Heart left ventricle (tissue), 16 donors: ENCODE measurements at regions not wholly inside any gene's neighbourhood (a gene's known extent, or its start where the extent isn't known, plus 50 kb on each side); places are given as distances from the start of the nearest gene placed in this dataset.

Source experiments
- ATAC-seq, 4 donors: fragments of 200-7000 bp; cut with Tn5 transposase; one replicate each; pipeline ENCODE4 v1.9.1; 2020 to 2022; ENCODE audit warnings: moderate library complexity in 4 of 4, mild to moderate bottlenecking in 3 of 4, moderate number of reproducible peaks in 1 of 4
- DNase-seq, 5 donors: peaks; one replicate each; pipeline ENCODE4 v3.0.0-alpha.2; 2020
- H3K27ac ChIP-seq, 12 donors: fragments of 200-600 bp; sonication (generic) in 4 of 12; one replicate each; pipeline versions ENCODE4 v1.5.0 to v1.8.0; 2016 to 2022; ENCODE audit warnings: mild to moderate bottlenecking in 2 of 12
- H3K27me3 ChIP-seq, 9 donors: fragments of 200-600 bp; sonication (generic) in 2 of 9; one replicate each; pipeline versions ENCODE4 v1.5.1 to v1.8.0; 2016 to 2022; ENCODE audit warnings: mild to moderate bottlenecking in 3 of 9
- H3K36me3 ChIP-seq, 9 donors: fragments of 200-600 bp; sonication (generic) in 2 of 9; one replicate each; pipeline versions ENCODE4 v1.5.0 to v1.8.0; 2018 to 2022; ENCODE audit warnings: mild to moderate bottlenecking in 2 of 9
- H3K4me1 ChIP-seq, 12 donors: fragments of 200-600 bp; sonication (generic) in 4 of 12; one replicate each; pipeline versions ENCODE4 v1.5.0 to v1.8.0; 2016 to 2022; ENCODE audit warnings: mild to moderate bottlenecking in 3 of 12
- H3K4me3 ChIP-seq, 12 donors: fragments of 200-600 bp; sonication (generic) in 4 of 12; one replicate each; pipeline versions ENCODE4 v1.5.0 to v1.8.0; 2017 to 2022; ENCODE audit warnings: mild to moderate bottlenecking in 9 of 12, moderate library complexity in 4 of 12
- H3K9me3 ChIP-seq, 12 donors: fragments of 200-600 bp; sonication (generic) in 4 of 12; one replicate each; pipeline versions ENCODE4 v1.5.0 to v1.8.0; 2016 to 2022; ENCODE audit warnings: mild to moderate bottlenecking in 1 of 12
- CTCF ChIP-seq, 12 donors: fragments of 200-600 bp; sonication (generic) in 4 of 12; IDR thresholded peaks; one replicate each; pipeline versions ENCODE4 v1.5.0 to v1.8.0; 2018 to 2022; ENCODE audit warnings: antibody characterized with exemption in 12 of 12, mild to moderate bottlenecking in 5 of 12
- POLR2A ChIP-seq, 2 donors: fragments of 450-650 bp; IDR thresholded peaks; one replicate each; pipeline ENCODE4 v1.6.1; 2017; ENCODE audit warnings: antibody characterized with exemption in 2 of 2, mild to moderate bottlenecking in 2 of 2, moderate library complexity in 2 of 2
- WGBS, 4 donors: extraction: QIAGEN DNeasy Blood & Tissue Kit in 2 of 4; methylation state at CpG; one replicate each; pipeline versions ENCODE4 v1.1.5 to v1.1.7; 2013 to 2018; 5-methylcytosine and 5-hydroxymethylcytosine counted together
- intact Hi-C, 10 donors: fragments of 100-400 bp; cut with DNase I; formaldehyde crosslinking; loops; one replicate each; pipeline versions ENCODE4 v1.11.1 to v1.14.2; 2022
- donor health status: ischemic (EF 13 %, LVEDD 7.1; RV severe dilation, severe dysfunction).
- donor health status: healthy with polysubstance abuse.
- donor health status: DM: no; HTN: yes; CAD: no.
- donor health status: DM: no; HTN: no; CAD: no.
- donor health status: ischemic (EF 25% LVEDD 6.9; RV normal size, moderate dysfunction).
- donor health status: ischemic (EF 25% LVEDD 5.7; RV mildly dilated, moderate dysfunction).
- donor health status: healthy.
- donor health status: DM: yes; HTN: yes; CAD: no.
- donor health status: ischemic (EF 35%, LVEDD 5.7; RV mildly dilated, moderate dysfunction).
- donor health status: nonischemic (EF 11% LVEDD 7.7; RV severe dilation, severe dysfunction).
- donor health status: DM: yes; HTN: yes; CAD: no.
- donor health status: PGD.
- donor health status: ischemic (EF 29% LVEDD 5.4; RV normal size, mild dysfunction).
- donor health status: nonischemic (EF 23%, LVEDD 6.1; RV moderate dilation, normal function).

- WGBS, 4 donors, result 68 to 79% (median 76%) methylated on average over 4 of the region's 4 CpGs
- Histone ChIP-seq H3K36me3 (no peaks in the 10 kb centered on the region), H3K27ac (no peak overlapping the region), H3K4me1 (peaks cover 0 to 8% (median 0%) of the 10 kb centered on the region in 12 donors), H3K27me3 (peaks cover 0 to 10% (median 0%) of the 10 kb centered on the region in 9 donors), H3K9me3 (peaks cover 0 to 20% (median 10%) of the 10 kb centered on the region in 12 donors), H3K4me3 (no peak overlapping the region)
- intact Hi-C loops, result no loop called here
- DNase-seq (no peak), ATAC-seq (no peak)
- TF ChIP-seq CTCF (IDR thresholded peaks at IDR 0.05), result no peak
- no peak for TF ChIP-seq POLR2A (IDR thresholded peaks at IDR 0.05)
Measured at GRCh38 chr22:22833488-22833887, 54.1 kb upstream of the IGLL5 start.

DNA sequence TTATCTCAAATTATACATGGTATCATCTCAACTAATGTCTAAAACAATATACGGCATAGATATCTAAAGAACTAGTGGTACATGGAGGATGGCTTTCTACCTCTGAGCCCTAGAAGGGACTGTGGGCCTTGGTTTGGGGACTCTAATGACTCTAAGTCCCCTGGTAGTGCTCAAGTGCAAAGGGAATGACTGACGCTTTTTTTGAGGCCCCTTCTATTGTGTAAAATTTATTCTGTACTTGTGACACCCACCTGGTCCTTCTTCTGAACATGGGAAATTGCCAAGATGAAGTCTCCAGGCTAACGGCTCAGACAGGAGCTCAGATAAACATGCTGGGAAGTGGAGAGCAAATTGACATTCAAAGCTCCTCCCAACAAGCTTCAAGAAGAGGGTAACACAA is 53.4 kb upstream of the IGLL5 start:
- intact Hi-C loops, result no loop called here
- H3K36me3 ChIP-seq, result no peaks in the 10 kb centered on the region
- H3K27me3 ChIP-seq, result peaks cover 0 to 10% (median 4%) of the 10 kb centered on the region in 9 donors
- peaks cover 0 to 8% (median 0%) of the 10 kb centered on the region in 12 donors for H3K4me1 ChIP-seq
- DNase-seq (no peak), ATAC-seq (no peak)
- 58 to 77% (median 69%) methylated on average over 3 of the region's 3 CpGs for WGBS, 4 donors
- peaks cover 0 to 20% (median 10%) of the 10 kb centered on the region in 12 donors for H3K9me3 ChIP-seq
- H3K4me3 ChIP-seq, result no peak overlapping the region
- TF ChIP-seq CTCF (IDR thresholded peaks at IDR 0.05) (no peak), POLR2A (IDR thresholded peaks at IDR 0.05) (no peak)
- H3K27ac ChIP-seq, result no peak overlapping the region

DNA sequence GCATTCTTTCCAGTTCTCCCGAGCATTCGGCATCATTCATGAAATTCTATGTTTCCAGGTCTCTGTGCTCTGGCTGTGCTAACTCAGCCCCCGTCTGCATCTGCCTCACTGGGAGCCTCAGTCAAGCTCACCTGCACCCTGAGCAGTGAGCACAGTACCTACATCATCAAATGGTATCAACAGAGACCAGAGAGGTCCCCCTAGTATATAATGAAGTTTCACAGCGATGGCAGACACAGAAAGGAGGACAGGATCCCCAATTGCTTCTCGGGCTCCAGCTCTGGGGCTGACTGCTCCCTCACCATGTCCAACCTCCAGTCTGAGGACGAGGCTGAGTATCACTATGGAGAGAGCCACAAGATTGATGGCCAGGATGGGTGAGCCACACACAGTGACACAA is 52.8 kb upstream of the IGLL5 start:
- ATAC-seq, result no peak
- H3K27me3 ChIP-seq, result peaks cover 0 to 10% (median 4%) of the 10 kb centered on the region in 9 donors
- H3K4me1 ChIP-seq, result peaks cover 0 to 8% (median 0%) of the 10 kb centered on the region in 12 donors

GRCh38 chr22:22835242-22835641 is 52.4 kb upstream of the IGLL5 start:
- H3K9me3 ChIP-seq, result peaks cover 0 to 19% (median 10%) of the 10 kb centered on the region in 12 donors
- H3K36me3 ChIP-seq, result no peaks in the 10 kb centered on the region
- H3K4me3 ChIP-seq, result no peak overlapping the region
- intact Hi-C loops, result no loop called here
- no peak for DNase-seq
- H3K27me3 ChIP-seq, result peaks cover 0 to 10% (median 4%) of the 10 kb centered on the region in 9 donors
- WGBS, 4 donors, result 70 to 84% (median 83%) methylated on average over 3 to 4 of the region's 4 CpGs
- H3K4me1 ChIP-seq, result peaks cover 0 to 8% (median 0%) of the 10 kb centered on the region in 12 donors
- ATAC-seq, result no peak
- no peak overlapping the region for H3K27ac ChIP-seq
- TF ChIP-seq POLR2A (IDR thresholded peaks at IDR 0.05), result no peak
- no peak for TF ChIP-seq CTCF (IDR thresholded peaks at IDR 0.05)

More for the DNA sequence above, 52.8 kb upstream of the IGLL5 start:
- Histone ChIP-seq H3K9me3 (peaks cover 0 to 20% (median 10%) of the 10 kb centered on the region in 12 donors), H3K4me3 (no peak overlapping the region), H3K27ac (no peak overlapping the region), H3K36me3 (no peaks in the 10 kb centered on the region)
- TF ChIP-seq CTCF (IDR thresholded peaks at IDR 0.05), result no peak
- no peak for TF ChIP-seq POLR2A (IDR thresholded peaks at IDR 0.05)
- WGBS, 4 donors, result 80 to 82% (median 81%) methylated on average over 6 of the region's 6 CpGs
- DNase-seq, result no peak
- intact Hi-C loops, result no loop called here
